H9 (cell line): ENCODE measurements at regions not wholly inside any gene's neighbourhood (a gene's known extent, or its start where the extent isn't known, plus 50 kb on each side); places are given as distances from the start of the nearest gene placed in this dataset.

ENCODE experiments used
- DNase-seq: peaks from one replicate; pipeline ENCODE4 v3.0.0-alpha.2; 2017
- H2AFZ ChIP-seq: one replicate; pipeline ENCODE4 v1.6.1; 2013; ENCODE audit warnings: mild to moderate bottlenecking, low read length, control low read depth, moderate library complexity
- H2AK5ac ChIP-seq: 2 replicates; pipeline ENCODE4 v1.6.1; 2013; ENCODE audit warnings: low read length, control low read depth, mixed read lengths; ENCODE audit not compliant: insufficient read length
- H2BK120ac ChIP-seq: one replicate; pipeline ENCODE4 v1.6.1; 2013; ENCODE audit warnings: low read depth, mild to moderate bottlenecking, low read length, control low read depth, inconsistent platforms; ENCODE audit not compliant: poor library complexity, severe bottlenecking
- H2BK12ac ChIP-seq: 2 replicates; pipeline ENCODE4 v1.6.1; 2013; ENCODE audit warnings: low read length, control low read depth, mixed read lengths, low read depth; ENCODE audit not compliant: insufficient read length
- H2BK15ac ChIP-seq: 2 replicates; pipeline ENCODE4 v1.6.1; 2013; ENCODE audit warnings: low read depth, low read length, control low read depth
- H2BK20ac ChIP-seq: one replicate; pipeline ENCODE4 v1.6.1; 2013; ENCODE audit warnings: low read depth, mild to moderate bottlenecking, low read length, control low read depth, inconsistent platforms; ENCODE audit not compliant: poor library complexity, severe bottlenecking
- H2BK5ac ChIP-seq: 2 replicates; pipeline ENCODE4 v1.6.1; 2013; ENCODE audit warnings: low read length, control low read depth, mixed read lengths; ENCODE audit not compliant: insufficient read length
- H3K14ac ChIP-seq: 2 replicates; pipeline ENCODE4 v1.6.1; 2013; ENCODE audit warnings: low read length, control low read depth; ENCODE audit not compliant: insufficient read depth
- H3K18ac ChIP-seq: 2 replicates; pipeline ENCODE4 v1.6.1; 2013; ENCODE audit warnings: low read depth, mild to moderate bottlenecking, mixed read lengths, low read length, control low read depth; ENCODE audit not compliant: insufficient read length
- H3K23ac ChIP-seq: 2 replicates; pipeline ENCODE4 v1.6.1; 2013; ENCODE audit warnings: low read length, control low read depth, mixed read lengths, low read depth; ENCODE audit not compliant: insufficient read length
- H3K23me2 ChIP-seq: 2 replicates; pipeline ENCODE4 v1.6.1; 2013; ENCODE audit warnings: low read depth, mild to moderate bottlenecking, mixed read lengths, low read length, control low read depth; ENCODE audit not compliant: insufficient read length, poor library complexity, severe bottlenecking
- H3K27ac ChIP-seq: 2 replicates; pipeline ENCODE4 v1.5.1; 2013; ENCODE audit warnings: low read length, control low read depth, mixed read lengths, low read depth; ENCODE audit not compliant: insufficient read length
- H3K27me3 ChIP-seq: 2 replicates; pipeline ENCODE4 v1.6.1; 2013; ENCODE audit warnings: low read length, control low read depth, inconsistent platforms; ENCODE audit not compliant: insufficient read depth
- H3K4ac ChIP-seq: 2 replicates; pipeline ENCODE4 v1.6.1; 2013; ENCODE audit warnings: low read depth, mild to moderate bottlenecking, control low read depth, inconsistent platforms, low read length, moderate library complexity
- H3K4me1 ChIP-seq: 2 replicates; pipeline ENCODE4 v1.6.1; 2013; ENCODE audit warnings: low read length, control low read depth, inconsistent platforms; ENCODE audit not compliant: insufficient read depth
- H3K4me2 ChIP-seq: 2 replicates; pipeline ENCODE4 v1.6.1; 2013; ENCODE audit warnings: low read length, control low read depth, mixed read lengths; ENCODE audit not compliant: insufficient read length, insufficient read depth
- H3K56ac ChIP-seq: 2 replicates; pipeline ENCODE4 v1.6.1; 2013; ENCODE audit warnings: low read depth, mild to moderate bottlenecking, mixed read lengths, low read length, control low read depth; ENCODE audit not compliant: insufficient read length
- H3K79me1 ChIP-seq: 2 replicates; pipeline ENCODE4 v1.6.1; 2013; ENCODE audit warnings: low read depth, mild to moderate bottlenecking, moderate library complexity, low read length, control low read depth, inconsistent platforms; ENCODE audit not compliant: insufficient read depth, poor library complexity, severe bottlenecking
- H3K79me2 ChIP-seq: 2 replicates; pipeline ENCODE4 v1.6.1; 2013; ENCODE audit warnings: low read length, control low read depth, inconsistent platforms; ENCODE audit not compliant: insufficient read depth
- H3K9ac ChIP-seq: 2 replicates; pipeline ENCODE4 v1.6.1; 2013; ENCODE audit warnings: low read length, control low read depth, mixed read lengths; ENCODE audit not compliant: insufficient read length; ENCODE audit errors: extremely low read depth
- H3K9me3 ChIP-seq: one replicate; pipeline ENCODE4 v1.6.1; 2013; ENCODE audit warnings: low read depth, low read length, inconsistent platforms; ENCODE audit not compliant: control insufficient read depth
- H3T11ph ChIP-seq: one replicate; pipeline ENCODE4 v1.6.1; 2013; ENCODE audit warnings: mild to moderate bottlenecking, low read length, control low read depth, inconsistent platforms
- H4K20me1 ChIP-seq: one replicate; pipeline ENCODE4 v1.6.1; 2013; ENCODE audit not compliant: control insufficient read depth, insufficient read length, insufficient read depth
- H4K5ac ChIP-seq: 2 replicates; pipeline ENCODE4 v1.6.1; 2013; ENCODE audit warnings: low read depth, mild to moderate bottlenecking, mixed read lengths, low read length, control low read depth; ENCODE audit not compliant: insufficient read length
- H4K8ac ChIP-seq: replicated peaks from 2 replicates; pipeline ENCODE4 v1.6.1; 2013; ENCODE audit warnings: low read length, control low read depth, mixed read lengths, low read depth; ENCODE audit not compliant: insufficient read length
- H4K91ac ChIP-seq: 2 replicates; pipeline ENCODE4 v1.6.1; 2013; ENCODE audit warnings: low read depth, mild to moderate bottlenecking, moderate library complexity, mixed read lengths, low read length, control low read depth; ENCODE audit not compliant: insufficient read length
- H3K27ac Mint-ChIP-seq, 3 experiments: 2 replicates in 2 of 3; 3 replicates in 1 of 3; pipeline ENCODE4 v1.8.0; 2020 to 2021; ENCODE audit warnings: mixed read lengths in 3 of 3, mild to moderate bottlenecking in 1 of 3, moderate library complexity in 1 of 3
- H3K27me3 Mint-ChIP-seq: 2 replicates; pipeline ENCODE4 v1.8.0; 2021; ENCODE audit warnings: low read depth, mild to moderate bottlenecking, moderate library complexity, mixed read lengths
- H3K36me3 Mint-ChIP-seq, 3 experiments: 2 replicates in 2 of 3; 3 replicates in 1 of 3; pipeline ENCODE4 v1.8.0; 2020 to 2021; ENCODE audit warnings: low read depth in 3 of 3, mixed read lengths in 3 of 3; ENCODE audit not compliant: insufficient read depth in 1 of 3
- H3K4me1 Mint-ChIP-seq, 2 experiments: 2 replicates each; pipeline ENCODE4 v1.8.0; 2020; ENCODE audit warnings: mixed read lengths in 2 of 2
- H3K4me3 Mint-ChIP-seq, 2 experiments: 2 replicates in 1 of 2; 3 replicates in 1 of 2; pipeline ENCODE4 v1.8.0; 2020 to 2021; ENCODE audit warnings: mild to moderate bottlenecking in 2 of 2, mixed read lengths in 2 of 2, moderate library complexity in 1 of 2
- H3K9me3 Mint-ChIP-seq, 2 experiments: 2 replicates in 1 of 2; 3 replicates in 1 of 2; pipeline ENCODE4 v1.8.0; 2020; ENCODE audit warnings: mild to moderate bottlenecking in 2 of 2, mixed read lengths in 2 of 2, moderate library complexity in 1 of 2
- WGBS: extraction: QIAGEN DNeasy Blood & Tissue Kit; methylation state at CpG from one replicate; pipeline ENCODE4 v1.1.7; 2013; ENCODE audit warnings: missing lambda C conversion rate, low lambda C conversion rate, mixed read lengths; ENCODE audit not compliant: insufficient read length; ENCODE audit errors: extremely low coverage; 5-methylcytosine and 5-hydroxymethylcytosine counted together
- TF ChIP-seq, protein P1 (sequence below): fragments of 200-600 bp; sonication (generic); conservative IDR thresholded peaks from 3 replicates; pipeline ENCODE4 v1.8.0; 2021; ENCODE audit warnings: antibody characterized with exemption, mild to moderate bottlenecking

DNA sequence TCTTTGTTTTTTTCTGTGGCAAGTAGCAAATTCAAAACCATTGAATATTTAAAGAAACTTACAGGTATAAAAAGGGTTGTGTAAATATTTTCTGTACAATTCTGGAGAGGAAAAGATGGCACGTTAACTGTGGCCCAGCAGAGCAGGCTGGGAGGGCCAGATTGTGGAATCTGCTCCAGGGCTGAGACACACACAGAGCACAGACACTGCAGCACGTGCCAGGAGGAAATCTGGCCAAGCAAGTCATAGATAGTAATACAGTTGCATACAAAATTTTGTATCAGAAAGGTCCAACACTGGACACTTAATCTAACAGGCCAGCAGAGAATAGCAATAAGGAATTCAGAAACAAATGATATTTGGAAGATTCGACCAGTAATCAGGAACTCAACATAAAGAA, 763.7 kb downstream of the PDHA2 start:
- Histone ChIP-seq H3K9me3 (no peaks in the 10 kb centered on the region), H3K23me2 (no peaks in the 10 kb centered on the region), H2AK5ac (no peak overlapping the region), H3T11ph (no peak overlapping the region), H4K91ac (no peak overlapping the region), H3K4me2 (no peak overlapping the region), H3K56ac (no peak overlapping the region), H2BK120ac (no peak overlapping the region), H3K4ac (no peak overlapping the region), H3K9ac (no peak overlapping the region), H3K23ac (no peak overlapping the region), H4K5ac (no peak overlapping the region), H4K20me1 (no peaks in the 10 kb centered on the region), H2BK15ac (no peak overlapping the region), H3K27me3 (no peaks in the 10 kb centered on the region), H3K79me2 (no peaks in the 10 kb centered on the region), H2BK20ac (no peak overlapping the region), H4K8ac (no peak overlapping the region), H2AFZ (no peak overlapping the region), H2BK12ac (no peak overlapping the region), H3K18ac (no peak overlapping the region), H3K27ac (no peak overlapping the region), H3K14ac (no peak overlapping the region), H2BK5ac (no peak overlapping the region), H3K4me1 (no peaks in the 10 kb centered on the region), H3K79me1 (no peaks in the 10 kb centered on the region)
- H3K27me3 Mint-ChIP-seq: no peaks in the 10 kb centered on the region
- TF ChIP-seq, protein P1, sequence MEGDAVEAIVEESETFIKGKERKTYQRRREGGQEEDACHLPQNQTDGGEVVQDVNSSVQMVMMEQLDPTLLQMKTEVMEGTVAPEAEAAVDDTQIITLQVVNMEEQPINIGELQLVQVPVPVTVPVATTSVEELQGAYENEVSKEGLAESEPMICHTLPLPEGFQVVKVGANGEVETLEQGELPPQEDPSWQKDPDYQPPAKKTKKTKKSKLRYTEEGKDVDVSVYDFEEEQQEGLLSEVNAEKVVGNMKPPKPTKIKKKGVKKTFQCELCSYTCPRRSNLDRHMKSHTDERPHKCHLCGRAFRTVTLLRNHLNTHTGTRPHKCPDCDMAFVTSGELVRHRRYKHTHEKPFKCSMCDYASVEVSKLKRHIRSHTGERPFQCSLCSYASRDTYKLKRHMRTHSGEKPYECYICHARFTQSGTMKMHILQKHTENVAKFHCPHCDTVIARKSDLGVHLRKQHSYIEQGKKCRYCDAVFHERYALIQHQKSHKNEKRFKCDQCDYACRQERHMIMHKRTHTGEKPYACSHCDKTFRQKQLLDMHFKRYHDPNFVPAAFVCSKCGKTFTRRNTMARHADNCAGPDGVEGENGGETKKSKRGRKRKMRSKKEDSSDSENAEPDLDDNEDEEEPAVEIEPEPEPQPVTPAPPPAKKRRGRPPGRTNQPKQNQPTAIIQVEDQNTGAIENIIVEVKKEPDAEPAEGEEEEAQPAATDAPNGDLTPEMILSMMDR: no peak
- WGBS: no CpG with 5 or more reads among the region's 3 CpGs
- H3K27ac Mint-ChIP-seq: no peak overlapping the region
- peaks cover 13 to 15% of the 10 kb centered on the region in 2 experiments for H3K4me1 Mint-ChIP-seq
- no peaks in the 10 kb centered on the region for H3K9me3 Mint-ChIP-seq
- no peaks in the 10 kb centered on the region for H3K36me3 Mint-ChIP-seq
- H3K4me3 Mint-ChIP-seq: no peak overlapping the region
- no peak for DNase-seq
